Lung microvascular endothelial cell (primary cell): ENCODE measurements at regions not wholly inside any gene's neighbourhood (a gene's known extent, or its start where the extent isn't known, plus 50 kb on each side); places are given as distances from the start of the nearest gene placed in this dataset.
"Not testable (repeated sequence)": the region's sequence is repeated elsewhere in the genome, so short reads cannot be mapped to it uniquely, and the experiment has no call there.

Experiments used
- DNase-seq, 2 donors: peaks; one replicate each; pipeline versions ENCODE4 v3.0.0 to v3.0.0-alpha.2; 2010; ENCODE audit warnings: low read depth in 2 of 2

- no peak for DNase-seq
These were observed 342.8 kb downstream of the ICE1 start for GRCh38 chr5:5765066-5765850.

- DNase-seq, result no peak
These were observed 341.8 kb downstream of the ICE1 start for GRCh38 chr5:5764246-5764645.

GRCh38 chr5:5756762-5757161 lies 334.3 kb downstream of the ICE1 start:
- no peak for DNase-seq

GRCh38 chr5:5755888-5756287 lies 333.4 kb downstream of the ICE1 start:
- no peak for DNase-seq

GRCh38 chr5:5752844-5753243 lies 330.4 kb downstream of the ICE1 start:
- DNase-seq, result no peak

GRCh38 chr5:5751987-5752386 lies 329.5 kb downstream of the ICE1 start:
- no peak for DNase-seq

GRCh38 chr5:5751498-5751897 lies 329.0 kb downstream of the ICE1 start:
- no peak for DNase-seq

- DNase-seq, result no peak
These were observed 318.9 kb downstream of the ICE1 start for GRCh38 chr5:5741418-5741817.

GRCh38 chr5:5739490-5739945 lies 317.0 kb downstream of the ICE1 start:
- no peak for DNase-seq

GRCh38 chr5:5738797-5739489 lies 316.5 kb downstream of the ICE1 start:
- DNase-seq, result no peak

- no peak for DNase-seq
These were observed 313.5 kb downstream of the ICE1 start for GRCh38 chr5:5736007-5736406.

GRCh38 chr5:5733058-5733457 lies 310.6 kb downstream of the ICE1 start:
- not testable (repeated sequence) for DNase-seq

- DNase-seq, result no peak
These were observed 303.9 kb downstream of the ICE1 start for GRCh38 chr5:5726401-5726800.

- DNase-seq, result no peak
These were observed 299.4 kb downstream of the ICE1 start for GRCh38 chr5:5721881-5722280.

- DNase-seq, result no peak
These were observed 296.8 kb downstream of the ICE1 start for GRCh38 chr5:5719292-5719691.

GRCh38 chr5:5716665-5717064 lies 294.2 kb downstream of the ICE1 start:
- DNase-seq, result no peak

- no peak for DNase-seq
These were observed 289.1 kb downstream of the ICE1 start for GRCh38 chr5:5711592-5711991.

- DNase-seq, result no peak
These were observed 288.6 kb downstream of the ICE1 start for GRCh38 chr5:5711112-5711511.

GRCh38 chr5:5710471-5710870 lies 288.0 kb downstream of the ICE1 start:
- no peak for DNase-seq

GRCh38 chr5:5708367-5708919 lies 286.0 kb downstream of the ICE1 start:
- no peak for DNase-seq

GRCh38 chr5:5705010-5705409 lies 282.5 kb downstream of the ICE1 start:
- no peak for DNase-seq

- DNase-seq, result no peak
These were observed 281.9 kb downstream of the ICE1 start for GRCh38 chr5:5704352-5704751.

- no peak for DNase-seq
These were observed 280.5 kb downstream of the ICE1 start for GRCh38 chr5:5702934-5703333.
